HL-60 (cell line): ENCODE measurements at regions not wholly inside any gene's neighbourhood (a gene's known extent, or its start where the extent isn't known, plus 50 kb on each side); places are given as distances from the start of the nearest gene placed in this dataset.

ENCODE experiments used
- GABPA ChIP-seq: IDR thresholded peaks from 2 replicates; pipeline ENCODE4 v1.6.1; 2012; ENCODE audit warnings: low read depth
- POLR2AphosphoS5 ChIP-seq: IDR thresholded peaks from 2 replicates; pipeline ENCODE4 v1.6.1; 2012; ENCODE audit warnings: low read depth
- TF ChIP-seq, protein P1 (sequence below): IDR thresholded peaks from one replicate; pipeline ENCODE4 v1.5.1; 2011; ENCODE audit warnings: low read length, control low read depth, inconsistent platforms; ENCODE audit not compliant: insufficient read depth

DNA sequence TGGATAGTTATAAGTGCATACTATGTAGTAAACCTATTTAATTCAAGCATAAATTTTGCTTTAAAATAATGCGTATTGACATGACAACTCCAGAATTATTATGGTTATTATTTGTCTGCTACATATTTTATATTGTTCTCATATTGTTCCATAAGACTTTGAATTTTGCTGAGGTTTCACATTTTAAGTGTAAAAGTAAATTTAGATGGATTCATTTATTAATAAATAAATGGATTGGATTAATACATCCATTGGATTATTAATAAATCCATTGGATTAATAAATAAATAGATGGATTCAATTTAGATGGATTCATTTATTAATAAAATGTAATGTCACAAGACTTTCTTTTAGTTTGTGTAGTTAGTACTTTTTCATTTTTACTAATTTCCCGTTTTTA lies 1768.0 kb upstream of the PCDH10 start:
- TF ChIP-seq, protein P1, sequence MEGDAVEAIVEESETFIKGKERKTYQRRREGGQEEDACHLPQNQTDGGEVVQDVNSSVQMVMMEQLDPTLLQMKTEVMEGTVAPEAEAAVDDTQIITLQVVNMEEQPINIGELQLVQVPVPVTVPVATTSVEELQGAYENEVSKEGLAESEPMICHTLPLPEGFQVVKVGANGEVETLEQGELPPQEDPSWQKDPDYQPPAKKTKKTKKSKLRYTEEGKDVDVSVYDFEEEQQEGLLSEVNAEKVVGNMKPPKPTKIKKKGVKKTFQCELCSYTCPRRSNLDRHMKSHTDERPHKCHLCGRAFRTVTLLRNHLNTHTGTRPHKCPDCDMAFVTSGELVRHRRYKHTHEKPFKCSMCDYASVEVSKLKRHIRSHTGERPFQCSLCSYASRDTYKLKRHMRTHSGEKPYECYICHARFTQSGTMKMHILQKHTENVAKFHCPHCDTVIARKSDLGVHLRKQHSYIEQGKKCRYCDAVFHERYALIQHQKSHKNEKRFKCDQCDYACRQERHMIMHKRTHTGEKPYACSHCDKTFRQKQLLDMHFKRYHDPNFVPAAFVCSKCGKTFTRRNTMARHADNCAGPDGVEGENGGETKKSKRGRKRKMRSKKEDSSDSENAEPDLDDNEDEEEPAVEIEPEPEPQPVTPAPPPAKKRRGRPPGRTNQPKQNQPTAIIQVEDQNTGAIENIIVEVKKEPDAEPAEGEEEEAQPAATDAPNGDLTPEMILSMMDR, result no peak
- TF ChIP-seq POLR2AphosphoS5, result no peak
- no peak for TF ChIP-seq GABPA
